ENCODE measurements at regions not wholly inside any gene's neighbourhood (a gene's known extent, or its start where the extent isn't known, plus 50 kb on each side); places are given as distances from the start of the nearest gene placed in this dataset.

DNA sequence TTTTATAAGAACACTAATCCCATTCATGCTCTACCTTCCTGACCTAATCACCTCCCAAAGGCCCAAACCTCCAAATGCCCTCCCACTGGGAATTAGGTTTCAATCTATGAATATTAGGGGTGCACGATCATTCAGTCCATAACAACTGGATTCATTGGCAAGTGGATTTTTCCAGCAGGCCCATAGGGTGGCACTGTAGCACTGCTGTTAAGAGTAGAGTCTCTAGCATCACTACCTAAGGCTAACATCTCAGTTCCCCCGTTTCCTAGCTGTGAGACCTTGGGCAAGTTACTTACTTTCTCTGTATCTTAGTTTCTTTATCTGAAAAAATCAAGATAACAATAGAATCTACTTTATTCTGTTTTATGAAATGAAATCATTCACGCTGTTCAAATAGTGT lies 315.8 kb downstream of the STIM2 start:
- no peaks in the 10 kb centered on the region for H4K20me1 ChIP-seq (replicated peaks; ENCODE audit: insufficient read depth)
- Mint-ChIP-seq H3K27me3 (ENCODE audit: insufficient read depth, low read depth, poor library complexity) (no peaks in the 10 kb centered on the region), H3K9me3 (no peaks in the 10 kb centered on the region), H3K4me3 (no peak overlapping the region), H3K4me1 (peaks cover 3% of the 10 kb centered on the region; the same call in 1 of the 3 replicates), H3K36me3 (ENCODE audit: low read depth) (no peaks in the 10 kb centered on the region), H3K27ac (no peak overlapping the region; the same call in 1 of the 2 replicates)
- H3F3A ChIP-seq (replicated peaks; ENCODE audit: low read depth): no peaks in the 10 kb centered on the region
- DNase-seq (ENCODE audit: low spot score): peak; percentile 66
- no peaks in the 10 kb centered on the region for H3K27me3 ChIP-seq (ENCODE audit: insufficient read depth)
- no peaks in the 10 kb centered on the region for H3K4me1 ChIP-seq (ENCODE audit: insufficient read depth)
- no peak overlapping the region for H3K4me2 ChIP-seq
- H3K79me2 ChIP-seq (replicated peaks; ENCODE audit: insufficient read depth): no peaks in the 10 kb centered on the region
- peak; percentile 96 for ATAC-seq
- H3K36me3 ChIP-seq (ENCODE audit: insufficient read depth): no peaks in the 10 kb centered on the region; the same call in 1 of the 2 replicates
- H3K4me3 ChIP-seq: no peak overlapping the region
- H2AFZ ChIP-seq: no peak overlapping the region
- TF ChIP-seq, protein P1, sequence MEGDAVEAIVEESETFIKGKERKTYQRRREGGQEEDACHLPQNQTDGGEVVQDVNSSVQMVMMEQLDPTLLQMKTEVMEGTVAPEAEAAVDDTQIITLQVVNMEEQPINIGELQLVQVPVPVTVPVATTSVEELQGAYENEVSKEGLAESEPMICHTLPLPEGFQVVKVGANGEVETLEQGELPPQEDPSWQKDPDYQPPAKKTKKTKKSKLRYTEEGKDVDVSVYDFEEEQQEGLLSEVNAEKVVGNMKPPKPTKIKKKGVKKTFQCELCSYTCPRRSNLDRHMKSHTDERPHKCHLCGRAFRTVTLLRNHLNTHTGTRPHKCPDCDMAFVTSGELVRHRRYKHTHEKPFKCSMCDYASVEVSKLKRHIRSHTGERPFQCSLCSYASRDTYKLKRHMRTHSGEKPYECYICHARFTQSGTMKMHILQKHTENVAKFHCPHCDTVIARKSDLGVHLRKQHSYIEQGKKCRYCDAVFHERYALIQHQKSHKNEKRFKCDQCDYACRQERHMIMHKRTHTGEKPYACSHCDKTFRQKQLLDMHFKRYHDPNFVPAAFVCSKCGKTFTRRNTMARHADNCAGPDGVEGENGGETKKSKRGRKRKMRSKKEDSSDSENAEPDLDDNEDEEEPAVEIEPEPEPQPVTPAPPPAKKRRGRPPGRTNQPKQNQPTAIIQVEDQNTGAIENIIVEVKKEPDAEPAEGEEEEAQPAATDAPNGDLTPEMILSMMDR (conservative IDR thresholded peaks at IDR 0.05; ENCODE audit: low read depth in 2 of 2): peak; percentile 67 to 89
- no peak for TF ChIP-seq EZH2 (IDR thresholded peaks at IDR 0.05; ENCODE audit: low read depth, unreplicated experiment)
- no peaks in the 10 kb centered on the region for H3K9me2 ChIP-seq (ENCODE audit: insufficient read depth)
- no peak overlapping the region for H3K27ac ChIP-seq (ENCODE audit: low read depth)

GRCh38 chr4:27176881-27177280 lies 316.2 kb downstream of the STIM2 start:
- peak overlapping the region; percentile 9 for H2AFZ ChIP-seq
- no peaks in the 10 kb centered on the region for H3K27me3 Mint-ChIP-seq (ENCODE audit: insufficient read depth, low read depth, poor library complexity)
- ATAC-seq: peak; percentile 34; the same call in 2 of the 3 replicates
- TF ChIP-seq ZNF114 (CRISPR knock-in tag; IDR thresholded peaks at IDR 0.05) (no peak), POLR2AphosphoS5 (IDR thresholded peaks at IDR 0.05; ENCODE audit: low read depth) (no peak), EZH2 (IDR thresholded peaks at IDR 0.05; ENCODE audit: low read depth, unreplicated experiment) (no peak), NANOG (IDR thresholded peaks at IDR 0.05; ENCODE audit: borderline replicate concordance) (no peak), EZH2phosphoT487 (IDR thresholded peaks at IDR 0.05; ENCODE audit: unreplicated experiment) (no peak), REST (IDR thresholded peaks at IDR 0.05; ENCODE audit: unreplicated experiment) (no peak)
- TF ChIP-seq, protein P1 (conservative IDR thresholded peaks at IDR 0.05; ENCODE audit: low read depth in 2 of 2): no peak

More at GRCh38 chr4:27176881-27177280, 316.2 kb downstream of the STIM2 start:
- Histone ChIP-seq H3K4me2 (no peak overlapping the region), H3K27me3 (ENCODE audit: insufficient read depth) (no peaks in the 10 kb centered on the region), H3K4me3 (no peak overlapping the region), H3K79me2 (replicated peaks; ENCODE audit: insufficient read depth) (no peaks in the 10 kb centered on the region), H4K20me1 (replicated peaks; ENCODE audit: insufficient read depth) (no peaks in the 10 kb centered on the region), H3F3A (replicated peaks; ENCODE audit: low read depth) (no peaks in the 10 kb centered on the region), H3K36me3 (ENCODE audit: insufficient read depth) (no peaks in the 10 kb centered on the region; the same call in 1 of the 2 replicates), H3K9me2 (ENCODE audit: insufficient read depth) (no peaks in the 10 kb centered on the region), H3K27ac (ENCODE audit: low read depth) (no peak overlapping the region), H3K4me1 (ENCODE audit: insufficient read depth) (no peaks in the 10 kb centered on the region)
- peaks cover 3% of the 10 kb centered on the region; the same call in 1 of the 3 replicates for H3K4me1 Mint-ChIP-seq
- H3K27ac Mint-ChIP-seq: no peak overlapping the region
- H3K4me3 Mint-ChIP-seq: no peak overlapping the region
- no peaks in the 10 kb centered on the region for H3K9me3 Mint-ChIP-seq
- DNase-seq (ENCODE audit: low spot score): no peak
- no peaks in the 10 kb centered on the region for H3K36me3 Mint-ChIP-seq (ENCODE audit: low read depth)
